ENCODE measurements at regions not wholly inside any gene's neighbourhood (a gene's known extent, or its start where the extent isn't known, plus 50 kb on each side); places are given as distances from the start of the nearest gene placed in this dataset.
"Not testable (repeated sequence)": the region's sequence is repeated elsewhere in the genome, so short reads cannot be mapped to it uniquely, and the experiment has no call there.

GRCh38 chr11:22536071-22536470 is 89.6 kb downstream of the FANCF start:
- no peaks in the 10 kb centered on the region for H3K4me1 ChIP-seq (ENCODE audit: control insufficient read depth in 1 of 2, insufficient read depth in 2 of 2, low read length in 2 of 2)
- H3K27me3 ChIP-seq (ENCODE audit: low read depth, low read length), result no peaks in the 10 kb centered on the region
- H3K9me3 ChIP-seq (ENCODE audit: control insufficient read depth in 1 of 2, low read length in 2 of 2), result no peaks in the 10 kb centered on the region
- H3K27ac ChIP-seq (ENCODE audit: low read length), result no peak overlapping the region
- no peaks in the 10 kb centered on the region for H3K36me3 ChIP-seq (ENCODE audit: control insufficient read depth in 1 of 2, insufficient read depth in 2 of 2, low read length in 2 of 2)
- H3K4me3 ChIP-seq (ENCODE audit: low read depth in 1 of 2, low read length in 2 of 2), result no peak overlapping the region

DNA sequence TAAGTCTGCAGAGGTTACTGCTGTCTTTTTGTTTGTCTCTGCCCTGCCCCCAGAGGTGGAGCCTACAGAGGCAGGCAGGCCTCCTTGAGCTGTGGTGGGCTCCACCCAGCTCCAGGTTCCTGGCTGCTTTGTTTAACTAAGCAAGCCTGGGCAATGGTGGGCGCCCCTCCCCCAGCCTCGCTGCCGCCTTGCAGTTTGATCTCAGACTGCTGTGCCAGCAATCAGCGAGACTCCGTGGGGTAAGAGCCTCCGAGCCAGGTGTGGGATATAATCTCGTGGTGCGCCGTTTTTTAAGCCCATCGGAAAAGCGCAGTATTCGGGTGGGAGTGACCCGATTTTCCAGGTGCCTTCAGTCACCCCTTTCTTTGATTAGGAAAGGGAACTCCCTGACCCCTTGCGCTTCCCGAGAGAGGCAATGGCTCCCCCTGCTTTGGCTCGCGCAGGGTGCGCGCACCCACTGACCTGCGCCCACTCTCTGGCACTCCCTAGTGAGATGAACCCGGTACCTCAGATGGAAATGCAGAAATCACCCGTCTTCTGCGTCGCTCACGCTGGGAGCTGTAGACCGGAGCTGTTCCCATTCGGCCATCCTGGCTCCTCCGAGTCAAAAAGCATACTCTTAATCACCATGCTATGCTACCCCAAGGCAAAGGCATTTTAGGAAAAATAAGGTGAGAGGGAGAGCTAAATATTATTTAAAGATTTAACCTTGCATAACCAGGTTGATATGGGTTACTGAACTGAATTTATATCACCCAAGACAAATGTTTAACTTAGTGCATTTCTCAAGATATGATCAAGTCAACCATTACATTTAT is 96.8 kb downstream of the FANCF start:
- H3K27me3 ChIP-seq (ENCODE audit: low read depth, low read length); H3K36me3 ChIP-seq (ENCODE audit: control insufficient read depth in 1 of 2, insufficient read depth in 2 of 2, low read length in 2 of 2); H3K4me1 ChIP-seq (ENCODE audit: control insufficient read depth in 1 of 2, insufficient read depth in 2 of 2, low read length in 2 of 2); H3K27ac ChIP-seq (ENCODE audit: low read length); H3K4me3 ChIP-seq (ENCODE audit: low read depth in 1 of 2, low read length in 2 of 2); H3K9me3 ChIP-seq (ENCODE audit: control insufficient read depth in 1 of 2, low read length in 2 of 2): not testable (repeated sequence)

- Histone ChIP-seq H3K4me3 (ENCODE audit: low read depth in 1 of 2, low read length in 2 of 2) (no peak overlapping the region), H3K9me3 (ENCODE audit: control insufficient read depth in 1 of 2, low read length in 2 of 2) (no peaks in the 10 kb centered on the region), H3K27me3 (ENCODE audit: low read depth, low read length) (no peaks in the 10 kb centered on the region), H3K27ac (ENCODE audit: low read length) (no peak overlapping the region), H3K4me1 (ENCODE audit: control insufficient read depth in 1 of 2, insufficient read depth in 2 of 2, low read length in 2 of 2) (no peaks in the 10 kb centered on the region), H3K36me3 (ENCODE audit: control insufficient read depth in 1 of 2, insufficient read depth in 2 of 2, low read length in 2 of 2) (no peaks in the 10 kb centered on the region)
Measured at GRCh38 chr11:22522225-22522624, 103.4 kb downstream of the FANCF start.

- no peaks in the 10 kb centered on the region for H3K27me3 ChIP-seq (ENCODE audit: low read depth, low read length)
- no peaks in the 10 kb centered on the region for H3K36me3 ChIP-seq (ENCODE audit: control insufficient read depth in 1 of 2, insufficient read depth in 2 of 2, low read length in 2 of 2)
- no peak overlapping the region for H3K4me3 ChIP-seq (ENCODE audit: low read depth in 1 of 2, low read length in 2 of 2)
- H3K9me3 ChIP-seq (ENCODE audit: control insufficient read depth in 1 of 2, low read length in 2 of 2), result no peaks in the 10 kb centered on the region
- no peak overlapping the region for H3K27ac ChIP-seq (ENCODE audit: low read length)
- H3K4me1 ChIP-seq (ENCODE audit: control insufficient read depth in 1 of 2, insufficient read depth in 2 of 2, low read length in 2 of 2), result no peaks in the 10 kb centered on the region
Measured at GRCh38 chr11:22521226-22521625, 104.4 kb downstream of the FANCF start.

- no peaks in the 10 kb centered on the region for H3K27me3 ChIP-seq (ENCODE audit: low read depth, low read length)
- H3K9me3 ChIP-seq (ENCODE audit: control insufficient read depth in 1 of 2, low read length in 2 of 2), result no peaks in the 10 kb centered on the region
- H3K27ac ChIP-seq (ENCODE audit: low read length), result no peak overlapping the region
- H3K36me3 ChIP-seq (ENCODE audit: control insufficient read depth in 1 of 2, insufficient read depth in 2 of 2, low read length in 2 of 2), result no peaks in the 10 kb centered on the region
- H3K4me3 ChIP-seq (ENCODE audit: low read depth in 1 of 2, low read length in 2 of 2), result no peak overlapping the region
- H3K4me1 ChIP-seq (ENCODE audit: control insufficient read depth in 1 of 2, insufficient read depth in 2 of 2, low read length in 2 of 2), result no peaks in the 10 kb centered on the region
Measured at GRCh38 chr11:22520521-22520920, 105.1 kb downstream of the FANCF start.

DNA sequence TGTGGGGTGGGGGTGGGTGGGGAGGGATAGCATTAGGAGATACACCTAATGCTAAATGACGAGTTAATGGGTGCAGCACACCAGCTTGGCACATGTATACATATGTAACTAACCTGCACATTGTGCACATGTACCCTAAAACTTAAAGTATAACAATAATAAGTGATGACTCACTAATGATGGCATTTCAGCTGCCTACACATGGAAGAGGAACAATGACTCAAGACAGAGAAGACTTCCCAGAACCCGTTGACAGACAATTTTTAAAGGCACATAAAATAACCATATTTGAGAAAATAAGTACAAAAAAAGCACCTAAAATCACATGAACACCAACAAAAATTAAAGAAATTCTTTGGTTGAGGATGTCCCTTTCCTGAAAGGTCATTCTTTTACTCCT is 107.3 kb downstream of the FANCF start:
- not testable (repeated sequence) for H3K27me3 ChIP-seq (ENCODE audit: low read depth, low read length); H3K9me3 ChIP-seq (ENCODE audit: control insufficient read depth in 1 of 2, low read length in 2 of 2); H3K36me3 ChIP-seq (ENCODE audit: control insufficient read depth in 1 of 2, insufficient read depth in 2 of 2, low read length in 2 of 2); H3K4me1 ChIP-seq (ENCODE audit: control insufficient read depth in 1 of 2, insufficient read depth in 2 of 2, low read length in 2 of 2); H3K4me3 ChIP-seq (ENCODE audit: low read depth in 1 of 2, low read length in 2 of 2); H3K27ac ChIP-seq (ENCODE audit: low read length)

GRCh38 chr11:22516111-22516510 is 109.5 kb downstream of the FANCF start:
- Histone ChIP-seq H3K27me3 (ENCODE audit: low read depth, low read length) (no peaks in the 10 kb centered on the region), H3K4me3 (ENCODE audit: low read depth in 1 of 2, low read length in 2 of 2) (no peak overlapping the region), H3K9me3 (ENCODE audit: control insufficient read depth in 1 of 2, low read length in 2 of 2) (no peaks in the 10 kb centered on the region), H3K27ac (ENCODE audit: low read length) (no peak overlapping the region), H3K4me1 (ENCODE audit: control insufficient read depth in 1 of 2, insufficient read depth in 2 of 2, low read length in 2 of 2) (no peaks in the 10 kb centered on the region), H3K36me3 (ENCODE audit: control insufficient read depth in 1 of 2, insufficient read depth in 2 of 2, low read length in 2 of 2) (no peaks in the 10 kb centered on the region)

DNA sequence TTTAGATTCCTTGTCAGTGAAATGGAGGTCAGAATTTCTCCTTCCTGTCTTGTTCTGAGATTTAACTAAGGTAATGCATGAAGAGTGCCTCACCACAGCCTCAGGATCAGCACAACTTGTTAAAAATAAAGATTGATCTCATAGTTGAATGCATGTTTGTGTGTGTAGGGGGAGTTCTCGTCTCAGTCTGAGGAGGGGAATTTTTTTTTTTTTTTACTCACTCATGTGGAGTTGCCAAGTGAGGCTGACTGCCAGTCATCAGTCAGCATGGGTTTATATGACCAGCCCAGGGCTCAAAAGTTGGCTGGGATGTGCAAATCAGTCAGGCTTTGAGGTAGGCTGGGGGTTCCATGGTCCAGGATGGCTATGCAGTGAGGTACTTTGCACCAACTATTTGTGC is 113.2 kb downstream of the FANCF start:
- no peak overlapping the region for H3K4me3 ChIP-seq (ENCODE audit: low read depth in 1 of 2, low read length in 2 of 2)
- peaks cover 0 to 7% of the 10 kb centered on the region in 2 donors for H3K4me1 ChIP-seq (ENCODE audit: control insufficient read depth in 1 of 2, insufficient read depth in 2 of 2, low read length in 2 of 2)
- H3K27ac ChIP-seq (ENCODE audit: low read length), result no peak overlapping the region
- H3K9me3 ChIP-seq (ENCODE audit: control insufficient read depth in 1 of 2, low read length in 2 of 2), result no peaks in the 10 kb centered on the region
- H3K36me3 ChIP-seq (ENCODE audit: control insufficient read depth in 1 of 2, insufficient read depth in 2 of 2, low read length in 2 of 2), result no peaks in the 10 kb centered on the region
- no peaks in the 10 kb centered on the region for H3K27me3 ChIP-seq (ENCODE audit: low read depth, low read length)

DNA sequence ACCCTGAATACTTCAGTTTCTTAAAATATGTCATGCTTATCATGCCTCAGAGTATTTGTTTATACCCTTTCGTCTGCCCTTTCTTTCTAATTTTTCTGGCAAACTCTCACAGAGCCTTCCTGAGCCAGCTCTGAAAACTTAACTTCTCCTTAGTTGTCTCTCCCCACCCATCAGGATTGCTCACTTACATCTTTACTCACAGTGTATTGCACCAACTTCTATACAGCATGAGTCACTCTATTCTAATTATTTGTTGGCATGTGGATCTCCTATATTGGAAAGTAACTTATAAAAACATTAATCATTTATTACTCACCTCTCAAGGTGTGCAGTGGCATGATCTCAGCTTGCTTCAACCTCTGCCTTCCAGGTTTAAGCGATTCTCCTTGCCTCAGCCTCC is 114.9 kb downstream of the FANCF start:
- Histone ChIP-seq H3K4me1 (ENCODE audit: control insufficient read depth in 1 of 2, insufficient read depth in 2 of 2, low read length in 2 of 2) (peaks cover 0 to 7% of the 10 kb centered on the region in 2 donors), H3K27ac (ENCODE audit: low read length) (no peak overlapping the region)

DNA sequence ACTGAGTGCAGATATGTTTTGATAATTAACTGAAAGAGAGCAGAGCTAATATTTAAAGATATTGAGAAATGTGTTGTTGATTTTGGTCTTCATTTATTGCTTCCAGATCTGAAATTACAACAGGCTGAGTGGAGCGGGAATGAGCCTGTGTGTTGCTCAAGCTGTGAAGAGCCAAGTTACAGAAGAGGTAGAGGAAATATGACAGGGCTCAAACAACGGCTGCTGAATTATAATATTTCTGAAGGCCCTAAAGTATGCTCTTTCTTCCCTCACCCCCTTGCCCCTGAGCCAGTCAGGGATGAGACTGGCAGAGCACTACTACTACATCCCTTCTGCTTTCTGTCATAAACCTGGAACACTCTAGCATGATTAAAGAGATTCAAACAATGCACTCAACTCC is 115.6 kb downstream of the FANCF start:
- peaks cover 0 to 7% of the 10 kb centered on the region in 2 donors for H3K4me1 ChIP-seq (ENCODE audit: control insufficient read depth in 1 of 2, insufficient read depth in 2 of 2, low read length in 2 of 2)
- H3K4me3 ChIP-seq (ENCODE audit: low read depth in 1 of 2, low read length in 2 of 2), result no peak overlapping the region
- H3K27me3 ChIP-seq (ENCODE audit: low read depth, low read length), result no peaks in the 10 kb centered on the region
- no peaks in the 10 kb centered on the region for H3K36me3 ChIP-seq (ENCODE audit: control insufficient read depth in 1 of 2, insufficient read depth in 2 of 2, low read length in 2 of 2)
- no peaks in the 10 kb centered on the region for H3K9me3 ChIP-seq (ENCODE audit: control insufficient read depth in 1 of 2, low read length in 2 of 2)
- H3K27ac ChIP-seq (ENCODE audit: low read length), result no peak overlapping the region

More for the DNA sequence above, 114.9 kb downstream of the FANCF start:
- no peaks in the 10 kb centered on the region for H3K36me3 ChIP-seq (ENCODE audit: control insufficient read depth in 1 of 2, insufficient read depth in 2 of 2, low read length in 2 of 2)
- no peaks in the 10 kb centered on the region for H3K9me3 ChIP-seq (ENCODE audit: control insufficient read depth in 1 of 2, low read length in 2 of 2)
- no peak overlapping the region for H3K4me3 ChIP-seq (ENCODE audit: low read depth in 1 of 2, low read length in 2 of 2)
- no peaks in the 10 kb centered on the region for H3K27me3 ChIP-seq (ENCODE audit: low read depth, low read length)

GRCh38 chr11:22508665-22509064 is 117.0 kb downstream of the FANCF start:
- H3K27me3 ChIP-seq (ENCODE audit: low read depth, low read length), result no peaks in the 10 kb centered on the region
- H3K27ac ChIP-seq (ENCODE audit: low read length), result no peak overlapping the region
- no peaks in the 10 kb centered on the region for H3K36me3 ChIP-seq (ENCODE audit: control insufficient read depth in 1 of 2, insufficient read depth in 2 of 2, low read length in 2 of 2)
- H3K4me1 ChIP-seq (ENCODE audit: control insufficient read depth in 1 of 2, insufficient read depth in 2 of 2, low read length in 2 of 2), result peaks cover 0 to 7% of the 10 kb centered on the region in 2 donors
- no peaks in the 10 kb centered on the region for H3K9me3 ChIP-seq (ENCODE audit: control insufficient read depth in 1 of 2, low read length in 2 of 2)
- H3K4me3 ChIP-seq (ENCODE audit: low read depth in 1 of 2, low read length in 2 of 2), result no peak overlapping the region

DNA sequence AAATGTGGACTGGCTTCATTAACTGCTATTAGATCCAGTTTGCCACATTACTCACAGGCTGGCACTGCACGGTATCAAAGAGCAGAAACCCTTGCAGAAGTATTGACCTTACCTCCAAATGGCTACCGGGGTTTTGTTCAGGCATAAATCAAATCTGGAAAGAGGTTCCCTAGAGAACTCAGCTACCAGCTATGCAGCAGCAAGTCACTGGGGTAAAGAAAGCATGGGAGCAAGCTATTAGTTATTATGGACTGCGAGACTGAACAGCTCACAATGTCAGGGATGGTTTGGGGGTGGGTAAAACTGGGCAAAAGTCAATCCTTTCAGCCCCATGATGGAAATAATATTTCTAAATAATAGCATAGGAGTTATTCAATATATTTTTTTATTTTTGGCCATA is 128.1 kb downstream of the FANCF start:
- no peaks in the 10 kb centered on the region for H3K4me1 ChIP-seq (ENCODE audit: control insufficient read depth in 1 of 2, insufficient read depth in 2 of 2, low read length in 2 of 2)

More for the DNA sequence above, 128.1 kb downstream of the FANCF start:
- Histone ChIP-seq H3K27me3 (ENCODE audit: low read depth, low read length) (no peaks in the 10 kb centered on the region), H3K9me3 (ENCODE audit: control insufficient read depth in 1 of 2, low read length in 2 of 2) (no peaks in the 10 kb centered on the region), H3K27ac (ENCODE audit: low read length) (no peak overlapping the region), H3K36me3 (ENCODE audit: control insufficient read depth in 1 of 2, insufficient read depth in 2 of 2, low read length in 2 of 2) (no peaks in the 10 kb centered on the region), H3K4me3 (ENCODE audit: low read depth in 1 of 2, low read length in 2 of 2) (no peak overlapping the region)
